Brain pericyte (primary cell): ENCODE measurements at regions not wholly inside any gene's neighbourhood (a gene's known extent, or its start where the extent isn't known, plus 50 kb on each side); places are given as distances from the start of the nearest gene placed in this dataset.

Experiments
- DNase-seq: peaks from one replicate; pipeline ENCODE4 v3.0.0-alpha.2; 2012; ENCODE audit warnings: low read depth, low spot score

- no peak for DNase-seq
These were observed 183.7 kb downstream of the RGS3 start for GRCh38 chr9:113646946-113647914.

GRCh38 chr9:113648048-113648447 lies 184.5 kb downstream of the RGS3 start:
- DNase-seq, result no peak

GRCh38 chr9:113648586-113648985 lies 185.1 kb downstream of the RGS3 start:
- no peak for DNase-seq

GRCh38 chr9:113649054-113649453 lies 185.5 kb downstream of the RGS3 start:
- peak; percentile 88 for DNase-seq

- no peak for DNase-seq
These were observed 186.3 kb downstream of the RGS3 start for GRCh38 chr9:113649855-113650206.

GRCh38 chr9:113650207-113651131 lies 186.9 kb downstream of the RGS3 start:
- no peak for DNase-seq

GRCh38 chr9:113651896-113652295 lies 188.4 kb downstream of the RGS3 start:
- DNase-seq, result no peak

- DNase-seq, result no peak
These were observed 189.0 kb downstream of the RGS3 start for GRCh38 chr9:113652355-113653152.

- DNase-seq, result no peak
These were observed 190.4 kb downstream of the RGS3 start for GRCh38 chr9:113653746-113654604.

- no peak for DNase-seq
These were observed 191.3 kb downstream of the RGS3 start for GRCh38 chr9:113654605-113655428.

- DNase-seq, result no peak
These were observed 193.5 kb downstream of the RGS3 start for GRCh38 chr9:113656771-113657670.

GRCh38 chr9:113657765-113658544 lies 194.4 kb downstream of the RGS3 start:
- DNase-seq, result peak; percentile 64

GRCh38 chr9:113658545-113658895 lies 195.0 kb downstream of the RGS3 start:
- DNase-seq, result no peak

GRCh38 chr9:113659039-113659438 lies 195.5 kb downstream of the RGS3 start:
- no peak for DNase-seq

GRCh38 chr9:113659740-113660139 lies 196.2 kb downstream of the RGS3 start:
- no peak for DNase-seq

- no peak for DNase-seq
These were observed 196.7 kb downstream of the RGS3 start for GRCh38 chr9:113660196-113660595.

- no peak for DNase-seq
These were observed 197.5 kb downstream of the RGS3 start for GRCh38 chr9:113661074-113661473.
